GM18505 (cell line): ENCODE measurements at regions not wholly inside any gene's neighbourhood (a gene's known extent, or its start where the extent isn't known, plus 50 kb on each side); places are given as distances from the start of the nearest gene placed in this dataset.

Source experiments
- ATAC-seq: cut with Tn5 transposase; IDR thresholded peaks from one replicate; pipeline ENCODE4 v1.9.1; 2021; ENCODE audit not compliant: unreplicated experiment
- POLR2A ChIP-seq: IDR thresholded peaks from 4 replicates; pipeline ENCODE4 v1.6.1; 2011; ENCODE audit warnings: borderline replicate concordance; ENCODE audit not compliant: insufficient read depth, insufficient read length; ENCODE audit errors: extremely low read depth

GRCh38 chr21:35337573-35337972, 288.5 kb upstream of the RUNX1 start:
- no peak for TF ChIP-seq POLR2A

DNA sequence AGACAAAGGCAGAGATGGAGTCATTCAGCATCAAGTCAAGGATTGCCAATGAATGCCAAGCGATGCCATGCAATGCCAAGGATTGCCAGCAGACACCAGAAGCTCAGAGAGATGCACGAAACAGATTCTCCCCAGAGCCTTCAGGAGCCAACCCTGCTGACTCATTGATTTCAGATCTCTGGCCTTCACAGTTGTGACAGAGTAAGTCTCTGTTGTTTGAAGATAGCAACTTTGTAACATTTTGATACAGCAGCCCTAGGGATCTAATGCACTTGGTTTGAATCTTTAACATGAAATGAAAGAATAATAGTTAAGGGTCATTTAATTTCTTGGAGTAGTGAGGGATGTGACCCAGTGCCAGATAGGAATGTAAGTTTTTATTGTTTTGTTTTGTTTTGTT, 287.4 kb upstream of the RUNX1 start:
- no peak for ATAC-seq
- TF ChIP-seq POLR2A = no peak

More at GRCh38 chr21:35337573-35337972, 288.5 kb upstream of the RUNX1 start:
- no peak for ATAC-seq

- no peak for ATAC-seq
- TF ChIP-seq POLR2A = no peak
Measured at GRCh38 chr21:35335951-35336446, 286.9 kb upstream of the RUNX1 start.

DNA sequence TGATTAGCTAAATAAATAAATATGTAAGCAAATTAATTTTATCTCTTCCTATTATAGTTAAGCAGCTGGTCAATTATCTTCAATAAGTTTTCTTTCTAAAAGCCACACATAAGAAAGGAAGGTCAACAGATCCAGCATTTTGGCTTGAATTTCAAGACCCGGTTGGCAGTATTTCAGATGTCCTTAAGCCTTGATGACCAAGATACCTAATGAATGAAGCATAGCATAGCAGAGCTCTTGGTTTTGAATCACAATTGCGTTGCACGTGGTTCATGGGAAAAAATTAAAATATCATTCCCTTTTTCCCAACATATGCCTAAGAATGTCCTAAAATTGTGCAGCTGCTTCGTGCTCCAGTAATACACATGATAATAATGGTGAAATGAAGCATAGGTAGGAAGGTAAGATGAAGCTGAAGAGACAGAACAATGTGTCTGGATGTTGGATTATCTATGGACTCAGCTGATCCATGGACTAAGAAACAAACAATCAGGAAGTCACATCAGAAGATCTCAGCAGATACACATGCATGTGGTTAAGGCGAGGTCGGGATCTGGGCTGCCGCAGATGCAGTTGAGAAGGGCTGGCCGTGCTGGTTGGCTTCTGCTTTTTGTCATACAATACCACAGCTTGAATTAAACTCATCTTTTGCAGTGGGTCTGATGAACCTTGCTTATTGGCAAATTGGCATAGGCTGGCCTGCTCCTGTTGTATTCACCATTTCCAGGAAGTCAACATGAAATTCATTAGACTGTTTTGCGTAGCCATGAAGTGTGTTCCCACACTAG, 284.9 kb upstream of the RUNX1 start:
- no peak for TF ChIP-seq POLR2A
- ATAC-seq = no peak

DNA sequence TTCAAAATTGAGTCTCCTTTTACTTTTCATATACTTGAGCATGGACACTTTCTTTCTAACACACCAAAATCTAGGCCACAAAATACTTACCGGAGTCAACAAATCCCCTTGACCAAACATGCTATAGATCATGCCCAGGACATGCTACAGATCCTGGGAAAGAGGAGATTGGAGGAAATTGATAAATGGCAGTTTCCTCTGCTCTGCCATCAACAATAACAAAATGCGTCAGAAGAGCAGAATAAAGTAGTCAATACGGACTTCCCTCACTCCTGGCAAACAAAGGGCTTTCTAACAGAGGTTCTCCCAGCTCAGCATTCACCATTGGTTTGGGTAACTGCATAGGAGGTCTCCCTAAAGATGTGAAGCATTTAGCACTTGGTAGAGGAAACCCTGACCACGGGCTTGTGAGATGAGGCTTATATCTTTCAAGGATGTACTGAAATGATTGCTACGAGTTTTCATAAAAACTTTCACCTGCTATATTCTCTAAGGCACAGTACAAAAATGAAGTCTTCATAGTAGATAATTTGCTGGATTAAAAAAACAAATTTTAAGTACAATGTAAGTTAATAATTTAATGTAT, 283.8 kb upstream of the RUNX1 start:
- TF ChIP-seq POLR2A = no peak
- ATAC-seq = no peak

DNA sequence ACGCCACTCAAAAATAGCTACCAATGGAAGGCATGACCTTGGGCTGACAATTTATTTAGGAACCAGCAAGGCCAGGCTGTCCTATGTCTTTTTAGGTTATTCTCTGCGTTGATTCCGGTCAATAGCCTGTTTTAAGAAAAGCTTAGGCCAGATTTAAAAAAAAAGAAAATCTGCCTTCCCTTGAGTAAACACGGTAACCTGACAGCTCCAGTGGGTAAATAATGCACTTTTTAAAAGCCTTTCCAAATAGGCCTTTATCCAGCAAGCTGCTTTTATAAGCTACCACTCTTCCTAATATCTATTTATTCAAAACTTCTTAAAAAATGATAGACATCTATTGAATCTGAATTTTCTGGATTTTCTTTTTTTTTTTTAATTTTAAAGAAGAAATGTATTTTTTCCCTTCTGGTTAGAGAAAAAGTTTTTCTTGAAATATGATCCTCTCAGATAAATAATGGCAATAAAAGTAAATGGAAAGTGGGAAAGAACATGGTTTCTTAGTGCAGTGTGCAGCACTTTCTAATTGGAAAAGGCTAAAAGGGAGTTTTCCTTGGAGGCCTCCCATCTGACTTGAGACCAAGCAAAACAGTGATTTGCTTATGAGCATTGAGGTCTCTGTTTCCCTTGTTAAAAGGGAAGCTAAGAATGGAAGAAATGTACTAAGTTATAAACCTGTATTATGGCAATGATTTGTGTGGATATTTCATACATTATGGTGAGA, 281.0 kb upstream of the RUNX1 start:
- no peak for ATAC-seq

DNA sequence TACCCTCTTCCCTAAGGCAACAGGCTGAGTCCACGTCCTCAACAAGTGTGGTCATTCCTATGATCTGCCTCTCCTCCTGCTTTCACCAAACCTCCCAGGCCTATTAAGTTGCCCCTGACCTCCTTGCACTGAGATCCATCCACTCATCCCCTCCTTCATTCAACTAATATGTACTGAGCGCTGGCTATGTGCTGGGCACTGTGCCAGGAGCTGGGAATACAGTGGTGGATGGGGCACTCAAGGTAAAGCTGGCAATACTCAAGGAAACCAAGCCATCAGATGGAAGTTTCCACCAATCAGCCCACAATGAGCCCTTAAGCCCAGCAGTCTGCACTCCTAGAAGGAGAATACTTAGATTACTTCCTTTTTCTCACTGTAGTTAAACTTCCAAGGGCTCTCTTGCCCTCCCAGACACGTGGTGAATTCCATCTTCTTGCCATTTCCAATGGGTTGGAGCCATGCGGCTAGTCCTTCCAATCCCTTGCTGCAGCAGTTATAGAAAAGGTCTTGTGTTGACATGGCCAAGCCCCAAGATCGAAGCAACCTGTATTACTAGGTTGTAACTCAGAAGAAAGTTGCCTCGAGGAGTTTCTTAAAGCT, 279.9 kb upstream of the RUNX1 start:
- no peak for TF ChIP-seq POLR2A
- ATAC-seq = no peak

More for the DNA sequence above, 281.0 kb upstream of the RUNX1 start:
- no peak for TF ChIP-seq POLR2A

DNA sequence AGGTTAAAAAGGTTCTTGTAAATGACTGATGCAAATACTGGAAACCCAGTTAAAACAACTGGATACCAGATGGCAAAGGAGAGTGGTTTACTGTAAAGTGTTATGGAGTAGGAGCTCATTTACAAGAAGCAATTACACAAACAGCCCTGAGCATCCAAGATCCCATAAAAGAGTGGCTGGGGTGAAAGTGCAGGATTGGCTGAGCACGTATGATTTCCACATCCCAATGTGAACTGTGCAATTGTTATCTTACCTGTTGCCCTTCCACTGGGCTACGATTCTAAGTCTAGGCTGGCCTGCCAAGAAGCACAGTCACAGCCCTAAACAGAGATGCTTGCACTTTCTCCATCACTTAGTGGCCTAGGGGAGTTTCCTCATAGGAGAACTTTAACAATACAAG, 277.6 kb upstream of the RUNX1 start:
- no peak for TF ChIP-seq POLR2A
- ATAC-seq = no peak

GRCh38 chr21:35325953-35326352, 276.9 kb upstream of the RUNX1 start:
- no peak for ATAC-seq
- no peak for TF ChIP-seq POLR2A

- no peak for TF ChIP-seq POLR2A
- ATAC-seq = no peak
Measured at GRCh38 chr21:35324372-35325220, 275.5 kb upstream of the RUNX1 start.

GRCh38 chr21:35323947-35324346, 274.8 kb upstream of the RUNX1 start:
- no peak for ATAC-seq
- TF ChIP-seq POLR2A = no peak

GRCh38 chr21:35321322-35322200, 272.5 kb upstream of the RUNX1 start:
- ATAC-seq = no peak
- TF ChIP-seq POLR2A = no peak

DNA sequence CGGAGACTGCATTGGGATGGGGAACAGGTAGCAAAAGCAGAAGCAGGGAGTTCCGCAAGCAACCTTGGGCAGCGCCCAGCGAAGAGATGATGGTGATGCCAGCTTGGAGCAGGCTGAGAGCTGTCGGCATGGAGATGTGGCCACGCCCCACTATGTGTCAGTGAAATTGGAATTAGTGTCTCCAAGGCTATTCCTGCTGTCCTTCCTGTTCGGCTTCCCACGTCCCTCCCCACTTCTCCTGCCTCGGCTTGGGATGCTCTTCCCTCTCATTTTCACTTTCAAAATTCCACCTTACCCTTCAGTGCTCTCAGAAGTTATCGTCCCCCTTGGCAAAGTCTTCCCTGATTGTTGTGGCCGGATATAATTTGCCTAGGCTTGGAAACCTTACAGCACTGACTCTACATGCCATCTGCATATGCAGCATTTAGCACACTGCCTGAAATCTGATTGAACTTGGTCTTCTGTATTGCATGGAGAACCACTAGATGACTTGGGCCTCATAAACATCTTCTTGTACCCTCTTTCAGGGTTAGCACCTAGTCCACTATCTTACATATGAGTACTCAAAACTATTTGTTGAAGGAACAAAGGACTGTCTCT, 270.7 kb upstream of the RUNX1 start:
- ATAC-seq = no peak
- no peak for TF ChIP-seq POLR2A
